Neural cell (in vitro differentiated cells): ENCODE measurements at regions not wholly inside any gene's neighbourhood (a gene's known extent, or its start where the extent isn't known, plus 50 kb on each side); places are given as distances from the start of the nearest gene placed in this dataset.

Source experiments
- POLR2AphosphoS5 ChIP-seq: IDR thresholded peaks from 2 replicates; pipeline ENCODE4 v1.6.1; 2012
- TF ChIP-seq, protein P1 (sequence below): fragments of 450-650 bp; IDR thresholded peaks from 2 replicates; pipeline ENCODE4 v1.5.1; 2014; ENCODE audit warnings: antibody characterized with exemption, mild to moderate bottlenecking, moderate library complexity; ENCODE audit not compliant: poor library complexity, severe bottlenecking

DNA sequence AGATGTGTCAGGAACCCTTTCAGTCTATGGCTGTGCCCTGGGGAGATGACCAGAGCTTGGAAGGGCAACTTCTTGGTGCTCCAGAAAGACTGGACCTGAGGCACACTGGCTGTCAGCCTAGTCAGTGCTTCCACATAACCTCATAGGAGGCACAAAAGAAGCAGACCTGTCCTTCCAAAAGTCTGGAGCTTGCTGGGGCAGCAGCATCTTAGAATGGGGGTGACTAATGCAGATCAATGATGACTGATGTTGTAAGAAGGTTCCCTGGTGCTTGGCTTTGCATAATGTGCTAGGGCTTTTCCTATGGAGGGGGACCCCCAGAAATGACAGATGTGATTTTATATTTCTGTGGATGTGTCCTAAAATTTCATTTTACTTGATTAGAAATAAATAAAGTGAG lies 255.7 kb upstream of the THUMPD2 start:
- TF ChIP-seq, protein P1, sequence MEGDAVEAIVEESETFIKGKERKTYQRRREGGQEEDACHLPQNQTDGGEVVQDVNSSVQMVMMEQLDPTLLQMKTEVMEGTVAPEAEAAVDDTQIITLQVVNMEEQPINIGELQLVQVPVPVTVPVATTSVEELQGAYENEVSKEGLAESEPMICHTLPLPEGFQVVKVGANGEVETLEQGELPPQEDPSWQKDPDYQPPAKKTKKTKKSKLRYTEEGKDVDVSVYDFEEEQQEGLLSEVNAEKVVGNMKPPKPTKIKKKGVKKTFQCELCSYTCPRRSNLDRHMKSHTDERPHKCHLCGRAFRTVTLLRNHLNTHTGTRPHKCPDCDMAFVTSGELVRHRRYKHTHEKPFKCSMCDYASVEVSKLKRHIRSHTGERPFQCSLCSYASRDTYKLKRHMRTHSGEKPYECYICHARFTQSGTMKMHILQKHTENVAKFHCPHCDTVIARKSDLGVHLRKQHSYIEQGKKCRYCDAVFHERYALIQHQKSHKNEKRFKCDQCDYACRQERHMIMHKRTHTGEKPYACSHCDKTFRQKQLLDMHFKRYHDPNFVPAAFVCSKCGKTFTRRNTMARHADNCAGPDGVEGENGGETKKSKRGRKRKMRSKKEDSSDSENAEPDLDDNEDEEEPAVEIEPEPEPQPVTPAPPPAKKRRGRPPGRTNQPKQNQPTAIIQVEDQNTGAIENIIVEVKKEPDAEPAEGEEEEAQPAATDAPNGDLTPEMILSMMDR, result no peak
- no peak for TF ChIP-seq POLR2AphosphoS5
